ENCODE measurements at regions not wholly inside any gene's neighbourhood (a gene's known extent, or its start where the extent isn't known, plus 50 kb on each side); places are given as distances from the start of the nearest gene placed in this dataset.

DNA sequence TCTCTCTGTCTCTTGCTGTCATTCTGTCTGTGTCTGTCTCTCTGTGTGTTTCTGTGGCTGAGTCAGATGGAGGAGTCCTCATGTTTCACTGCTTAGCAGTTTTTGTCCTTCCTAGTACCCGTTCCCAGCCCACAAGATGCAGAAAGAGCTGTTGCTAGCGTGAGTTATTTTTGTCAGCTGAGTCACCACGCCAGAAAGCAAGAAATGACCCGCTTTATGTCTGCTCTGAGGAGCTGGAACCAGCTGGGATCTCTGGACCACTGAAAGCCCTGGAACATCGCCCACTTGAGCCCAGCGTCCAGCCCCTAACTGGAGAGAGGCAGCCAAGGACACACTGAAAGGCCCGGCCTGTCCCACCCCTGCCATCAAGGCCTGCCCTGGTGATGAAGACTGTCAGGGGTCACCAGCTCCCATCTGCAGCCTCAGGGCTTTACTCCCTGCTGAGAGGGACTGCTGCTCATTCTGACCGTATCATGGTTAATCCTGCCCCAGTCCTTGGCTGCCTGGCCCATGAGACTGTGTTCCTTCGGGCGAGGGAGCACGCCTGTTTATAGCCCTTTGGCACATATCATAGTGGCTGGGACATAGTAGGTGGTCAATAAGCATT is 101.7 kb upstream of the TPM1 start:
- TF ChIP-seq USF2 (CRISPR knock-in tag; IDR thresholded peaks at IDR 0.05) (no peak), CREB1 (CRISPR knock-in tag; IDR thresholded peaks at IDR 0.05) (no peak), ETV6 (CRISPR knock-in tag; IDR thresholded peaks at IDR 0.05) (no peak), TEAD4 (CRISPR knock-in tag; IDR thresholded peaks at IDR 0.05) (no peak)
- TF ChIP-seq, protein P1, sequence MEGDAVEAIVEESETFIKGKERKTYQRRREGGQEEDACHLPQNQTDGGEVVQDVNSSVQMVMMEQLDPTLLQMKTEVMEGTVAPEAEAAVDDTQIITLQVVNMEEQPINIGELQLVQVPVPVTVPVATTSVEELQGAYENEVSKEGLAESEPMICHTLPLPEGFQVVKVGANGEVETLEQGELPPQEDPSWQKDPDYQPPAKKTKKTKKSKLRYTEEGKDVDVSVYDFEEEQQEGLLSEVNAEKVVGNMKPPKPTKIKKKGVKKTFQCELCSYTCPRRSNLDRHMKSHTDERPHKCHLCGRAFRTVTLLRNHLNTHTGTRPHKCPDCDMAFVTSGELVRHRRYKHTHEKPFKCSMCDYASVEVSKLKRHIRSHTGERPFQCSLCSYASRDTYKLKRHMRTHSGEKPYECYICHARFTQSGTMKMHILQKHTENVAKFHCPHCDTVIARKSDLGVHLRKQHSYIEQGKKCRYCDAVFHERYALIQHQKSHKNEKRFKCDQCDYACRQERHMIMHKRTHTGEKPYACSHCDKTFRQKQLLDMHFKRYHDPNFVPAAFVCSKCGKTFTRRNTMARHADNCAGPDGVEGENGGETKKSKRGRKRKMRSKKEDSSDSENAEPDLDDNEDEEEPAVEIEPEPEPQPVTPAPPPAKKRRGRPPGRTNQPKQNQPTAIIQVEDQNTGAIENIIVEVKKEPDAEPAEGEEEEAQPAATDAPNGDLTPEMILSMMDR (IDR thresholded peaks at IDR 0.05) = no peak
